Amygdala (tissue), 56 donors: ENCODE measurements at regions not wholly inside any gene's neighbourhood (a gene's known extent, or its start where the extent isn't known, plus 50 kb on each side); places are given as distances from the start of the nearest gene placed in this dataset.

ENCODE experiments used
- DNase-seq, 56 donors: peaks; one replicate each; lab custom pipeline; 2025; lab: John Stamatoyannopoulos, UW

- no peak for DNase-seq
Measured at GRCh38 chr2:173841110-173841509, 124.1 kb downstream of the SP3 start.

- no peak for DNase-seq
Measured at GRCh38 chr2:173843526-173843925, 121.6 kb downstream of the SP3 start.

- peak in 19 of 56 donors; percentile 0 to 29 (median 10) for DNase-seq
Measured at GRCh38 chr2:173851141-173851641, 114.0 kb downstream of the SP3 start.

GRCh38 chr2:173854141-173854540, 111.0 kb downstream of the SP3 start:
- DNase-seq, result no peak

- no peak for DNase-seq
Measured at GRCh38 chr2:173854840-173855239, 110.3 kb downstream of the SP3 start.

GRCh38 chr2:173855661-173856060, 109.5 kb downstream of the SP3 start:
- DNase-seq, result no peak
